ENCODE measurements at regions not wholly inside any gene's neighbourhood (a gene's known extent, or its start where the extent isn't known, plus 50 kb on each side); places are given as distances from the start of the nearest gene placed in this dataset.

DNA sequence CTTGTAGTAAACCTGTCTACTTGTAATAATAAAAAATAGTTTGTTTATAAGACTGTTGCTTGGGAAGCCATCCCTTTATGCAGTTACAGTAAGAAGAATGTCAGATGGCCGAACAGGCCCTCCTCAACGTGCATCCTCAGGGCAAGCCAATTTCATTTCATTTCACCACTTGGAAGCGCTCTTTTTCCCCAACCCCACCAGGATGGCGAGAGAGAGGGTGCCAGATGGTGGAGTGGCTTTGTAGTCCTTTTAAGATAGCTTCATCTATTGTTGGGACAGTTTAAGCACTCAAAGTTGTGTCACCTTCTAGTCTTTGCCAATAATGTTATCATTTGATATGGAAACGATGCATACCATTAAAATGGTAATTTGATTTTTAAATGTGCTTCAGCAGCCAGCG is 356.3 kb upstream of the CAMK1G start:
- Histone ChIP-seq H3K4me1 (ENCODE audit: control insufficient read depth in 1 of 2, insufficient read depth in 2 of 2, low read length in 2 of 2) (no peaks in the 10 kb centered on the region), H3K27me3 (ENCODE audit: control insufficient read depth in 2 of 2, insufficient read depth in 2 of 2, low read length in 2 of 2) (peaks cover 9 to 11% of the 10 kb centered on the region in 2 donors), H3K4me2 (replicated peaks; ENCODE audit: extremely low read depth, low read length, poor library complexity, severe bottlenecking) (no peak overlapping the region), H3K79me2 (ENCODE audit: insufficient read depth, low read length) (no peaks in the 10 kb centered on the region), H3K36me3 (replicated peaks in 1 of 2; ENCODE audit: control insufficient read depth in 1 of 2, insufficient read depth in 2 of 2, low read length in 2 of 2) (no peaks in the 10 kb centered on the region), H3K27ac (ENCODE audit: low read depth in 1 of 2, low read length in 2 of 2) (no peak overlapping the region), H2AFZ (ENCODE audit: insufficient read depth, low read depth, low read length, poor library complexity, severe bottlenecking) (no peak overlapping the region), H3K9ac (ENCODE audit: insufficient read depth, low read length, poor library complexity, severe bottlenecking) (no peak overlapping the region), H4K20me1 (ENCODE audit: insufficient read depth, low read length) (no peaks in the 10 kb centered on the region), H3K9me3 (replicated peaks in 1 of 2; ENCODE audit: control insufficient read depth in 1 of 2, insufficient read depth in 1 of 2, low read length in 2 of 2) (peaks cover 4 to 6% of the 10 kb centered on the region in 2 donors), H3K4me3 (replicated peaks in 1 of 3; ENCODE audit: low read depth in 2 of 3, low read length in 3 of 3) (no peak overlapping the region)
- Mint-ChIP-seq H3K27ac (no peak overlapping the region), H3K27me3 (ENCODE audit: low read depth in 3 of 3) (peaks cover 4 to 10% (median 8%) of the 10 kb centered on the region in 3 donors), H3K9me3 (peaks cover under 1 to 20% (median 8%) of the 10 kb centered on the region in 7 donors), H3K4me1 (peaks cover 3% of the 10 kb centered on the region), H3K36me3 (no peaks in the 10 kb centered on the region), H3K4me3 (no peak overlapping the region)
- intact Hi-C loops (cut with micrococcal nuclease) = no loop called here
- DNase-seq = no peak
- no peak for TF ChIP-seq CTCF (IDR thresholded peaks at IDR 0.05)
- WGBS (ENCODE audit: insufficient coverage) = 100% methylated on average over 1 of the region's 6 CpGs

GRCh38 chr1:209227941-209228340 is 355.6 kb upstream of the CAMK1G start:
- 100% methylated on average over 1 of the region's 3 CpGs for WGBS (ENCODE audit: insufficient coverage)
- no peak overlapping the region for H3K27ac Mint-ChIP-seq
- H3K36me3 Mint-ChIP-seq = no peaks in the 10 kb centered on the region
- peaks cover 6 to 8% of the 10 kb centered on the region in 2 donors for H3K9me3 ChIP-seq (replicated peaks in 1 of 2; ENCODE audit: control insufficient read depth in 1 of 2, insufficient read depth in 1 of 2, low read length in 2 of 2)
- H3K4me2 ChIP-seq (replicated peaks; ENCODE audit: extremely low read depth, low read length, poor library complexity, severe bottlenecking) = no peak overlapping the region
- H3K27me3 Mint-ChIP-seq (ENCODE audit: low read depth in 3 of 3) = peaks cover 4 to 14% (median 8%) of the 10 kb centered on the region in 3 donors
- H3K27ac ChIP-seq (ENCODE audit: low read depth in 1 of 2, low read length in 2 of 2) = no peak overlapping the region
- no peaks in the 10 kb centered on the region for H3K79me2 ChIP-seq (ENCODE audit: insufficient read depth, low read length)
- no peaks in the 10 kb centered on the region for H4K20me1 ChIP-seq (ENCODE audit: insufficient read depth, low read length)
- no peaks in the 10 kb centered on the region for H3K4me1 ChIP-seq (ENCODE audit: control insufficient read depth in 1 of 2, insufficient read depth in 2 of 2, low read length in 2 of 2)
- H3K4me1 Mint-ChIP-seq = peaks cover 3% of the 10 kb centered on the region
- intact Hi-C loops (cut with micrococcal nuclease) = no loop called here
- DNase-seq = no peak
- H3K9me3 Mint-ChIP-seq = peaks cover 2 to 24% (median 12%) of the 10 kb centered on the region in 7 donors
- H3K9ac ChIP-seq (ENCODE audit: insufficient read depth, low read length, poor library complexity, severe bottlenecking) = no peak overlapping the region
- H3K36me3 ChIP-seq (replicated peaks in 1 of 2; ENCODE audit: control insufficient read depth in 1 of 2, insufficient read depth in 2 of 2, low read length in 2 of 2) = no peaks in the 10 kb centered on the region
- TF ChIP-seq CTCF (IDR thresholded peaks at IDR 0.05) = no peak
- peaks cover 9 to 12% of the 10 kb centered on the region in 2 donors for H3K27me3 ChIP-seq (ENCODE audit: control insufficient read depth in 2 of 2, insufficient read depth in 2 of 2, low read length in 2 of 2)
- no peak overlapping the region for H2AFZ ChIP-seq (ENCODE audit: insufficient read depth, low read depth, low read length, poor library complexity, severe bottlenecking)
- H3K4me3 Mint-ChIP-seq = no peak overlapping the region
- no peak overlapping the region for H3K4me3 ChIP-seq (replicated peaks in 1 of 3; ENCODE audit: low read depth in 2 of 3, low read length in 3 of 3)
